IPS DF 4.7 (cell line): ENCODE measurements at regions not wholly inside any gene's neighbourhood (a gene's known extent, or its start where the extent isn't known, plus 50 kb on each side); places are given as distances from the start of the nearest gene placed in this dataset.
"Not testable (repeated sequence)": the region's sequence is repeated elsewhere in the genome, so short reads cannot be mapped to it uniquely, and the experiment has no call there.

ENCODE experiments used
- DNase-seq: peaks from one replicate; pipeline ENCODE4 v3.0.0-alpha.2; 2013; ENCODE audit warnings: low spot score; ENCODE audit errors: extremely low read depth

DNA sequence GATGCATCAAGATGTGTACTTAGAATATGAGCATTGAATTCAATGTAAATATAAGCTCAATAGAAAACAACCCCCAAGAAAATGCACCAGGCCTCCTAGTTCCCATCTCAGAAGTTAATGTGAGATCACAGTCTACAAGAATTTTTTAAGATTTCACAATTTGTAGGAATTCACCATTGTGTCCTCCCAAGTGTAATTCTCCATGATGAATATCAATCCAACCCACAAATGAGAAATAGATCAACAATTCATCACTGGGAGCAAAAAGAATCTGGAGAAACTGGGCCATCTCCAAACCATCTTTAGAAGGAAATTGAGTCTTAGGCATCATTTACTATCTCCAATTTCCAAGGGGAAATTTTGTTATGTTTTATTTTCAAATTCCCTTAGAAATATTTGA, 310.5 kb upstream of the GOT2 start:
- no peak for DNase-seq

DNA sequence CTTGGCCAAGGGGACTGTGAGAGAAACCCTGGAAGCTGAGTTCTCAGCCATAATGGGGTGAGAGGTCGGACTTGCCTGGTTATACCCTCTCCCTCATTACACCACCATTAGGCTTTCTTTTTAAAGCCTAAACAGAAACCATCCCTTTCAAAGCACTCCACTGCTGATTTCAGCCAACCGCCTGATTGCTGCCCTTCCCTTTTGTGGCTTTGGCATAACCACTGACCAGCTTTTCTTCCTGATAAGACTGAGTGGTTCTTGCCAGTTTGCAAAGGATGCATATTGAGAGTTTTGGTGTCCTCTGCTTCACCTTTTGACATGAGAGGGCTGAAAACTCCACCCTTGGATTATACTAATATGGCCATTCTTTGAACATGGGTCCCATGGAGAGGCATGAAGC, 308.2 kb upstream of the GOT2 start:
- no peak for DNase-seq

DNA sequence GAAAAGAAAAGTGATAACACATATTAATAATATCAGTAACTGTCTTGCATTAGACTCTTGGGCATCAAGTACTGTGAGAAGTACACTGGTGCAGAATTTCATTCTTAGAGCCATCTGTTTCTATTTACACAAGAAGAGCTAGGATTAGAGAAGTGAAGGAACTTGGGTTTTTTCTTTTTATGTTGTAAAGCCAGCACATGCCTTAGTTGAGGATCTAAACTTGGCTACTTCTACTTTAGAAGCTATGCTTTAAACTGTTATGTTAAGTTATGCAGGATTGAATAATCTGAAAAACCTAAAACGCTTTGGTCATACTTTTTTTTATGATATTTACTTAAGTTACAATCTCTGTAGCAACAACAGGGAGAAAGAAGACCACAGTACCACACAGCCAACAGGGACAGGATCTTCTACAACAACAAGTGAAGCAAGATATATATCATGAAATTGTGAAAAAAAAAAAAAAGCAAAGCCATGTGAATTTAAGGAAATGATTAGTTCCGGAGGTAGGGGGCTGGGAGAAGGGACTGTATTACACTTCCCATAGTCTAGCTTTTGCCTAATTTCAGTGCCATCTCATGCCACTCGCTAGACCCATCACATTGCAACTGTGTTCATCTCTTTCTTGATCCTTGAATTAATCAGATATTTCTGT, 305.1 kb upstream of the GOT2 start:
- DNase-seq, result no peak

- DNase-seq, result no peak
These were observed 296.9 kb upstream of the GOT2 start for GRCh38 chr16:59030923-59031485.

DNA sequence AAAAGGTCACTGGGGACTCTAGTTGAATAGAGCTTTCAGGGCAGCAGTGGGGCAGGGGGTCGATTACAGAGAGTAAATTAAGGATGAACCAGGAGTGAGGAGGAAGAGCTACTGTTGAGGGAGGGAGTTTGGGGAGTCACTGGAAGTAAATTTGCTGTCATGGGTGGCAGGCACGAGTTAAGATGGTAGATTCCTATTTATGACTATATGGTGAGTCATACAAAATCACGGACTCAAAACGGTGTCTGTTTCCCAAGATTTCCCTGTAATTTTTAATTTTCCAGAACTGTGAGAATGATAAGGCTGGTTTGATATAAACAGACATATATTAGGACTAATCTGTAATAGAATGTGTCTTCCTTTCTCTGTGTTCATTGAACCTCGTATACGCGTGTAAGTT, 287.6 kb upstream of the GOT2 start:
- no peak for DNase-seq

- no peak for DNase-seq
These were observed 279.8 kb upstream of the GOT2 start for GRCh38 chr16:59013930-59014329.

DNA sequence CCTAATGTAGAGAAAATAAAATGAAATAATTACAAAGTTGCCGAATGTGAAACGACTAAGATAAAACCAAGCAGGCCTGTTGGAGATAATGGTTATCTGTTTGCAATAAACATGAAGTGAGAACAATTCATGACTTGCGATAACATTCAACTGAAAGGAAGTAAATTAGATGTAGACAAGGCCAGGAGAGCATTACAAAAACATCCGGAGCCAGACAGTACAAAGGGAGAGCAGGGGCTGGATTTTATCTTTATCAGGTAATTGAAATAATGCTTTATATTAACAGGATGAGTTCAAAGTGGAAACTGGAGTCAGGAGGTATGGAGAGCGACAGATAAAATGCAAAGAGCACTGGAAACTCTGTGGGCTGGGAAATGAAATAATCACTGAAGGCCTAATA, 265.6 kb upstream of the GOT2 start:
- DNase-seq, result no peak

DNA sequence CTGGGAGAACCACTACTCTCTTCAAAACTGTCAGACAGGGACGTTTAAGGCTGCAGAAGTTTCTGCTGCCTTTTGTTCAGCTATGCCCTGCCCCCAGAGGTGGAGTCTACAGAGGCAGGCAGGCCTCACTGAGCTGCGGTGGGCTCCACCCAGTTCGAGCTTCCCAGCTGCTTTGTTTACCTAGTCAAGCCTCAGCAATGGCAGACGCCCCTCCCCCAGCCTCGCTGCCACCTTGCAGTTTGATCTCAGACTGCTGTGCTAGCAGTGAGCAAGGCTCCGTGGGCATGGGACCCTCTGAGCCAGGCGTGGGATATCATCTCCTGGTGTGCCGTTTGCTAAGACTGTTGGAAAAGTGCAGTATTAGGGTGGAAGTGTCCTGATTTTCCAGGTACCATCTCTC, 258.6 kb upstream of the GOT2 start:
- DNase-seq, result not testable (repeated sequence)

- not testable (repeated sequence) for DNase-seq
These were observed 249.3 kb upstream of the GOT2 start for GRCh38 chr16:58983181-58983965.

DNA sequence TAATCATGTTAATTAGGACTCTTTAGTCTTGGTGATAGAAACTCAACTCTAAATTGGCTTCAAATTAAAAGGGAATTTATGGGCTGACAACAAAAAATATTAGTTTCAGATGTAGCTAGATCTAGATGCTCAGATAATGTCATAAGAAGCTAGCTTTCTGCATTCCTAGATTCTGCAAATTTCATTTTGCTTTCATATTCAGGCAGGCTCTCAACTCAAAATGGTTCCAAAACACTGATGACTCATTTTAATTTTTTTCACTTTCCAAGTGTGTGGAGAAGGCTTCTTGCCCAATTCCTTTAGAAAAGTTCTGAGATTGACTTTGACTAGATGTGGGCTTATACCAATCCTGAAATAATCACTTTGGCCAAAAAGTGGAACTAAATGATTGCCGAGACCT, 236.7 kb upstream of the GOT2 start:
- DNase-seq, result no peak

DNA sequence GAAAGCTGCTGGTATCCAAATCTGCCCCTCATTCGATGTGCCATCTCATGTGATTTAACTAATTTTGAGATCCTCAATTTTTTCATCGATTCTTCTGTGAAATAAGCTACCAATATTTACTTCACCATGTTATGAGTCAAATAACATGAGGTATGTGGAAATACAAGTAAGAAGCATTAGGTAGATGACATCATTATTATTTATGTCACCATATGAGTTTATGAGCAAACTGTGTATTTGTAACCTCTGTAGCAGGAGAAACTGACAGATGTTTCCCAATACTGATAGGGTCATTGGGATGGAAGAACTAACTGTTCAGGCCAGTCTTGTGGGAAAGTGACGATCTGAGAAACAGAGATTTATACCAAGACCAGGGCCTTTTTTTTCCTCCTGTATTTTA, 229.4 kb upstream of the GOT2 start:
- DNase-seq, result no peak

- no peak for DNase-seq
These were observed 228.7 kb upstream of the GOT2 start for GRCh38 chr16:58962811-58963210.

- peak; percentile 7 for DNase-seq
These were observed 226.4 kb upstream of the GOT2 start for GRCh38 chr16:58960484-58960883.

GRCh38 chr16:58960034-58960433, 225.9 kb upstream of the GOT2 start:
- DNase-seq, result no peak

DNA sequence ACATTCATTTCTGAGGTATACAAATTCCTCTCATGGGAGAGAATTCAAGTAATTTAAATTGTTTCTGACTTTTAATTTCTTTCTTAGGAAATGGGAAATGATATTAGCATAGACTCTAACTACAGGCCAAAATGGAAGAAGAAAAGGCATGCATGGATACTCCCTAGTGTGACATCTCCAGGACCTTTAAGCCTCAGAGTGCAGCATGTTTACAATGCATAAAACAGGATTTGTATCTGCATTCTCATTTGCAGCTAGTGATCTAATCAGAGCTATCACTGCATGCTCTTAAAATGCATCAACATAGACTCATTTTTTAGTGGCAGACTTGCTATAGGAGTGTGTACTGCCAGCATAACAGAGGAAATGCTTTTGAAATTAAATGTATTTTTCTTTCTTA, 224.6 kb upstream of the GOT2 start:
- DNase-seq, result no peak

DNA sequence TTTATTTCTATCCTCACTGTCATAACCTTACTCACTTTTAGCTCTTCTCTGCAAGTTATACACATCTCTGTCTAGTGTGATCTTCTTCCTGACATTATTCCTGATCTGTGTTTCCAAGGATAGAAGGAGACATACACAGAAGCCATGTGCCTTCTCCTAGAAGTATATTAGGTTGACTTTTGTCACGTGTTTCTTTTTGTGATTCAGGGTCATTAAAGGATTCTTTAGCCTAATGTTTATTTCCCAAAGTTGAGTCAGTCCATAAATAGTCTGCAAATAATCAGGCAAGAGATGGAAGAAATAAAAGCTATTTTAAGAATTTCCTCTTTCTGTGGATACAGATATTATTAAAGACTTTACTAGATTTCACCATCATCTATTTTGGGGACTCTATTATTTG, 214.1 kb upstream of the GOT2 start:
- DNase-seq, result no peak

GRCh38 chr16:58940609-58941008, 206.5 kb upstream of the GOT2 start:
- DNase-seq, result no peak

DNA sequence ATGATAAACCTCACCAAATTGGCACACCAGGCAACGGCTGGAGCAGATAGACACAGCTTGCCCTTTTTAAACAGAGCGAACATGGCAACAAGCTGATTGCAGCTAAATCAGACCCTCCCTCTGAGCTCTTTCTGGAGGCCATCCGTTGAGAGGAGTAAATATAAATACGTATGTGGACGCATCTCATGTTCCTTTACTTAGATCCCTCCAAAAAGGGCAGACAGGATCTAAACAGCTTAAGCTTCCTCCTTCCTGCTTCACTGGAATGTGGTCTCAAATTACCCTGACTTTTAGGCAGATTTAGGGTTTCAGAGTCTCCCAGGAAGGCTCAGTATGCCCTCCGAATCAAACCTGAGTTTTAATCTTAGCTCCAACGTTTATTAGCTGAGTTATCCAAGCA, 204.7 kb upstream of the GOT2 start:
- DNase-seq, result no peak

- no peak for DNase-seq
These were observed 203.5 kb upstream of the GOT2 start for GRCh38 chr16:58937661-58938060.

DNA sequence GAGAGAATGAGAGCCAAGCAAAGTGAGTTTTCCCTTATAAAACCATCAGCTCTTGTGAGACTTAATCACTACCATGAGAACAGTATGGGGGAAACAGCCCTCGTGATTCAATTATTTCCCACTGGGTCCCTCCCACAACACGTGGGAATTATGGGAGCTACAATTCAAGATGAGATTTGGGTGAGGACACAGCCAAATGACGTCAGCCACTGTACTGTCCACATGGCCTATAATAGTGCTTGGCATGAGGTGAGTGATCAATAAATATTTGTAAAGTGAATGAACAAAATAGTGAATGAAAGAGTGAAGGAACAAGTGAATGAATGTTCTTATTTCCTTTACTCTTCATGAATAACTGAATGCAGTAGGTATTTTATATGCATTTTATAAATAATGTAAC, 199.1 kb upstream of the GOT2 start:
- no peak for DNase-seq

DNA sequence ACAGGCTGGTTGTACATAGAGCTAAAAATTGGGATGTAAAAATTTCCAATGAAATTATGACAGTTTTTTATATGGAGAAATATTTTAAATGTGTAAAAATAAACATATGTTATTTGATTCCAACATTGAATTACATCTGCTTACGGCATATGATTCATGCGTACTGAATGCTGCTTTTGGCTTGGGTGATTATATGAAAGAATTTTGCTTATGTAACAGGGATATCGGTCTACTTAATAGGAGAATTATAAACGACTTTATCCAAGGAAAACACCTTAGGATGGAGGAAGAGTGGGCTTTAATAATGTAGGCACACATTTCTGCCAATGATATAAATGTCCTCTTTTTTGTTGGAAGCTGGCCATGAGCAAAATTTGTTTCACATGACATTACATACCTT, 197.3 kb upstream of the GOT2 start:
- DNase-seq, result no peak

DNA sequence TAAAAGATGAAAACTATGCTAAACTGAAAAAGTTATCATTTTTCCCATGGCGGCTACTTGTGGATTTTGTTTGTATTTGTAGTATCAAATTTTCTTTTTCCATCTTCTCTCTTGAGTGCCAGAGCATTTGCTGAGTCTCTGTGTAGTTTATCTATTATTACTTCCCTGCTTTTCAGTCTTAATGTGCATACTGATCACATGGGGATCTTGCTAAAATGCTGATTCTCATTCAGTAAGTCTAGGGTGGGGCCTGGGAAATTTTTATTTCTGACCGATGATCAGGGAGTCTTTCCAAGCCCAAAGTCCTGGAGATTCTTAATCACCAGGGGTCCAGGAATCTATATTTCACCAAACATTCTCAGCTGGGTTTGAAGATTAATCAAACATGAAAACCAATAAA, 189.0 kb upstream of the GOT2 start:
- no peak for DNase-seq

DNA sequence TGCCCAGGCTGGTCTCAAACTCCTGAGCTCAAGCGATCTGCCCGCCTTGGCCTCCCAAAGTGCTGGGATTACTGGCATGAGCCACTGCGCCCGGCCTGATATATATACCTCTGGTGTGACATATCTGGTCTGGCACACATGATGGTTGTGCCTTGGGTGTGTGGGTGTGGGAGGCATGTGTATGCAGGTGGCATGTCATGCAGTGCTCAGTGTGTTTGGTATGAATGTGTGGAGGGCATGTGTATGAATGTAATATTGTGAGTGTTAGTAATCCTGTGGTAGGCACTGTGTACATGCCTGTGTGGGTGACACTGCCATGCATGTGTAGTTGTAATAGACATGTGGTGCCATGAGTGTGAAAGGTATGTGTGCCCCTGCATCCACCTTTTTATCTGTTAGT, 179.3 kb upstream of the GOT2 start:
- no peak for DNase-seq
